Activated CD4-positive, alpha-beta T cell treated with anti-CD3 and anti-CD28 coated beads, Interleukin-2, amount 50 U/mL, for 1 hour (primary cell): ENCODE measurements at regions not wholly inside any gene's neighbourhood (a gene's known extent, or its start where the extent isn't known, plus 50 kb on each side); places are given as distances from the start of the nearest gene placed in this dataset.

Experiments
- DNase-seq: peaks from one replicate; pipeline ENCODE4 v3.0.0-alpha.2; 2020

GRCh38 chr17:77720946-77721845 is 237.3 kb upstream of the TNRC6C start:
- no peak for DNase-seq

- DNase-seq: no peak
Observed at GRCh38 chr17:77721846-77722160, 236.7 kb upstream of the TNRC6C start.

- no peak for DNase-seq
Observed at GRCh38 chr17:77722366-77722765, 236.1 kb upstream of the TNRC6C start.

GRCh38 chr17:77723071-77723908 is 235.2 kb upstream of the TNRC6C start:
- no peak for DNase-seq

GRCh38 chr17:77723909-77724875 is 234.3 kb upstream of the TNRC6C start:
- DNase-seq: no peak

- no peak for DNase-seq
Observed at GRCh38 chr17:77724876-77725615, 233.5 kb upstream of the TNRC6C start.

GRCh38 chr17:77725846-77726245 is 232.7 kb upstream of the TNRC6C start:
- DNase-seq: no peak

GRCh38 chr17:77726549-77727006 is 231.9 kb upstream of the TNRC6C start:
- no peak for DNase-seq

- DNase-seq: no peak
Observed at GRCh38 chr17:77727037-77727615, 231.4 kb upstream of the TNRC6C start.

GRCh38 chr17:77728474-77728795 is 230.1 kb upstream of the TNRC6C start:
- no peak for DNase-seq

- no peak for DNase-seq
Observed at GRCh38 chr17:77728871-77729270, 229.6 kb upstream of the TNRC6C start.

GRCh38 chr17:77729587-77729986 is 228.9 kb upstream of the TNRC6C start:
- DNase-seq: no peak

- no peak for DNase-seq
Observed at GRCh38 chr17:77730376-77730775, 228.1 kb upstream of the TNRC6C start.

- DNase-seq: no peak
Observed at GRCh38 chr17:77733576-77734296, 224.8 kb upstream of the TNRC6C start.

GRCh38 chr17:77734371-77735080 is 224.0 kb upstream of the TNRC6C start:
- no peak for DNase-seq

- DNase-seq: no peak
Observed at GRCh38 chr17:77735081-77735565, 223.4 kb upstream of the TNRC6C start.

GRCh38 chr17:77735566-77736198 is 222.8 kb upstream of the TNRC6C start:
- DNase-seq: no peak

GRCh38 chr17:77736199-77736585 is 222.3 kb upstream of the TNRC6C start:
- DNase-seq: no peak

GRCh38 chr17:77736721-77737120 is 221.8 kb upstream of the TNRC6C start:
- no peak for DNase-seq
